ENCODE measurements at regions not wholly inside any gene's neighbourhood (a gene's known extent, or its start where the extent isn't known, plus 50 kb on each side); places are given as distances from the start of the nearest gene placed in this dataset.

- no peak for FAIRE-seq
- Histone ChIP-seq H3K27ac (ENCODE audit: extremely low read depth, low read depth, low read length) (no peak overlapping the region), H3K27me3 (ENCODE audit: control insufficient read depth in 2 of 2, insufficient read depth in 2 of 2, low read length in 2 of 2) (no peaks in the 10 kb centered on the region), H3K36me3 (ENCODE audit: control insufficient read depth, insufficient read depth, low read length) (no peaks in the 10 kb centered on the region), H3K4me2 (ENCODE audit: insufficient read depth, low read length) (no peak overlapping the region), H3K9me3 (replicated peaks; ENCODE audit: control insufficient read depth, insufficient read depth, low read depth, low read length) (no peaks in the 10 kb centered on the region), H3K4me3 (no peak overlapping the region), H3K4me1 (replicated peaks in 1 of 2; ENCODE audit: control insufficient read depth in 2 of 2, insufficient read depth in 2 of 2, low read length in 2 of 2) (no peaks in the 10 kb centered on the region), H3K9ac (ENCODE audit: insufficient read depth in 1 of 2, low read depth in 2 of 2, low read length in 2 of 2) (no peak overlapping the region), H2AFZ (ENCODE audit: low read depth, low read length) (no peak overlapping the region), H3K9me1 (ENCODE audit: control insufficient read depth, insufficient read depth, low read length) (no peaks in the 10 kb centered on the region), H3K79me2 (ENCODE audit: control insufficient read depth, insufficient read depth, low read length) (no peaks in the 10 kb centered on the region), H4K20me1 (replicated peaks; ENCODE audit: control insufficient read depth, insufficient read depth, low read length) (no peaks in the 10 kb centered on the region)
- POLR2A ChIA-PET, result no interaction called here
- in situ Hi-C loops (cut with MboI), result no loop called here
- TF ChIP-seq MAFG (tag; conservative IDR thresholded peaks at IDR 0.05) (peak; percentile 92), C11orf30 (IDR thresholded peaks at IDR 0.05; ENCODE audit: low read depth) (peak; percentile 84), PHTF2 (CRISPR knock-in tag; IDR thresholded peaks at IDR 0.05) (no peak), ZC3H8 (IDR thresholded peaks at IDR 0.05) (no peak), ZBTB33 (CRISPR knock-in tag; IDR thresholded peaks at IDR 0.05) (no peak), HDAC2 (IDR thresholded peaks at IDR 0.05) (no peak), NFYB (IDR thresholded peaks at IDR 0.05; ENCODE audit: extremely low read depth, insufficient read length) (no peak), ERF (CRISPR knock-in tag; IDR thresholded peaks at IDR 0.05) (no peak), SRSF7 (optimal IDR thresholded peaks at IDR 0.05; ENCODE audit: low read depth, low read length) (no peak), ARHGAP35 (IDR thresholded peaks at IDR 0.05; ENCODE audit: partially characterized antibody) (no peak), ZNF766 (CRISPR knock-in tag; conservative IDR thresholded peaks at IDR 0.05) (no peak), ZNF316 (IDR thresholded peaks at IDR 0.05) (peak; percentile 92), MAFF (IDR thresholded peaks at IDR 0.05; ENCODE audit: low read length) (peak; percentile 99), MAFK (IDR thresholded peaks at IDR 0.05; ENCODE audit: low read length) (peak; percentile 99)
- DNase-seq (ENCODE audit: extremely low read depth in 1 of 4, low spot score in 3 of 4), result no peak
- no peak for ATAC-seq
- 5% methylated on average over 1 of the region's 1 CpG for WGBS (ENCODE audit: insufficient coverage, low coverage, missing lambda C conversion rate)
- CTCF ChIA-PET (ENCODE audit: low intra/inter-chr PET ratio), result no interaction called here
- no TSS peak for BruUV-seq (replicated peaks)
- intact Hi-C loops (cut with micrococcal nuclease), result no loop called here
Observed at GRCh38 chr7:89602984-89603383, 551.3 kb upstream of the STEAP1 start.

All from K562 (cell line).